ENCODE measurements at regions not wholly inside any gene's neighbourhood (a gene's known extent, or its start where the extent isn't known, plus 50 kb on each side); places are given as distances from the start of the nearest gene placed in this dataset.
"Not testable (repeated sequence)": the region's sequence is repeated elsewhere in the genome, so short reads cannot be mapped to it uniquely, and the experiment has no call there.

- DNase-seq, result no peak
These were observed 352.8 kb upstream of the LRP1B start for GRCh38 chr2:142483653-142484052.

- DNase-seq, result no peak
These were observed 347.4 kb upstream of the LRP1B start for GRCh38 chr2:142478206-142478605.

- no peak for DNase-seq
These were observed 341.6 kb upstream of the LRP1B start for GRCh38 chr2:142472382-142472781.

- DNase-seq, result no peak
These were observed 336.5 kb upstream of the LRP1B start for GRCh38 chr2:142467321-142467720.

GRCh38 chr2:142463047-142463446, 332.2 kb upstream of the LRP1B start:
- no peak for DNase-seq

- no peak for DNase-seq
These were observed 331.5 kb upstream of the LRP1B start for GRCh38 chr2:142462306-142462705.

GRCh38 chr2:142445551-142446072, 314.8 kb upstream of the LRP1B start:
- no peak for DNase-seq

GRCh38 chr2:142445023-142445422, 314.2 kb upstream of the LRP1B start:
- DNase-seq, result no peak

- no peak for DNase-seq
These were observed 305.0 kb upstream of the LRP1B start for GRCh38 chr2:142435847-142436246.

GRCh38 chr2:142426064-142426463, 295.2 kb upstream of the LRP1B start:
- DNase-seq, result no peak

- no peak for DNase-seq
These were observed 294.7 kb upstream of the LRP1B start for GRCh38 chr2:142425551-142425950.

- DNase-seq, result no peak
These were observed 292.8 kb upstream of the LRP1B start for GRCh38 chr2:142423603-142424002.

- DNase-seq, result no peak
These were observed 292.0 kb upstream of the LRP1B start for GRCh38 chr2:142422769-142423168.

GRCh38 chr2:142422041-142422440, 291.2 kb upstream of the LRP1B start:
- no peak for DNase-seq

- DNase-seq, result not testable (repeated sequence)
These were observed 287.9 kb upstream of the LRP1B start for GRCh38 chr2:142418699-142419098.

GRCh38 chr2:142416996-142417395, 286.2 kb upstream of the LRP1B start:
- DNase-seq, result no peak

- DNase-seq, result no peak
These were observed 284.6 kb upstream of the LRP1B start for GRCh38 chr2:142415461-142415860.

- no peak for DNase-seq
These were observed 267.4 kb upstream of the LRP1B start for GRCh38 chr2:142398212-142398611.

- DNase-seq, result no peak
These were observed 264.5 kb upstream of the LRP1B start for GRCh38 chr2:142395291-142395690.

- DNase-seq, result no peak
These were observed 249.6 kb upstream of the LRP1B start for GRCh38 chr2:142380372-142380771.

GRCh38 chr2:142362069-142362468, 231.3 kb upstream of the LRP1B start:
- not testable (repeated sequence) for DNase-seq

- no peak for DNase-seq
These were observed 216.9 kb upstream of the LRP1B start for GRCh38 chr2:142347751-142348150.

- no peak for DNase-seq
These were observed 208.4 kb upstream of the LRP1B start for GRCh38 chr2:142339261-142339660.

- no peak for DNase-seq
These were observed 201.4 kb upstream of the LRP1B start for GRCh38 chr2:142332196-142332595.

- DNase-seq, result no peak
These were observed 199.6 kb upstream of the LRP1B start for GRCh38 chr2:142330458-142330857.

Measured in renal pelvis (tissue), 1 donor.